Activated CD8-positive, alpha-beta T cell treated with anti-CD3 and anti-CD28 coated beads for 36 hours (primary cell): ENCODE measurements at regions not wholly inside any gene's neighbourhood (a gene's known extent, or its start where the extent isn't known, plus 50 kb on each side); places are given as distances from the start of the nearest gene placed in this dataset.

Experiments
- ATAC-seq: fragments of 200-7000 bp; cut with Tn5 transposase; one replicate; pipeline ENCODE4 v1.10.0; 2021; ENCODE audit warnings: mild to moderate bottlenecking, moderate library complexity
- CTCF ChIA-PET: fragments of 350-600 bp; sonication (Branson Sonifier 250); formaldehyde crosslinking; loops from one replicate; lab custom pipeline; 2021; ENCODE audit warnings: antibody characterized with exemption; lab: Charles Lee
- POLR2A ChIA-PET: fragments of 350-600 bp; sonication (Branson Sonifier 250); formaldehyde crosslinking; loops from one replicate; lab custom pipeline; 2021; ENCODE audit warnings: antibody characterized with exemption; lab: Charles Lee
- DNase-seq: peaks from one replicate; pipeline ENCODE4 v3.0.0-alpha.2; 2020
- H3K27ac Mint-ChIP-seq: one replicate; pipeline ENCODE4 v1.8.0; 2021; ENCODE audit warnings: mild to moderate bottlenecking, mixed read lengths
- H3K27me3 Mint-ChIP-seq: one replicate; pipeline ENCODE4 v1.8.0; 2021; ENCODE audit warnings: mixed read lengths
- H3K36me3 Mint-ChIP-seq: one replicate; pipeline ENCODE4 v1.8.0; 2021; ENCODE audit warnings: low read depth, mixed read lengths
- H3K4me1 Mint-ChIP-seq: one replicate; pipeline ENCODE4 v1.8.0; 2021; ENCODE audit warnings: low read depth, mixed read lengths
- H3K4me3 Mint-ChIP-seq: one replicate; pipeline ENCODE4 v1.8.0; 2021; ENCODE audit warnings: mild to moderate bottlenecking, moderate library complexity, mixed read lengths
- H3K9me3 Mint-ChIP-seq: one replicate; pipeline ENCODE4 v1.8.0; 2021; ENCODE audit warnings: mixed read lengths
- CTCF ChIP-seq: fragments of 200-600 bp; IDR thresholded peaks from one replicate; pipeline ENCODE4 v1.8.0; 2022; ENCODE audit warnings: antibody characterized with exemption, mild to moderate bottlenecking
- intact Hi-C: fragments of 100-400 bp; cut with micrococcal nuclease; formaldehyde crosslinking; loops from one replicate; pipeline ENCODE4 v1.10.0; 2022

- H3K36me3 Mint-ChIP-seq: no peaks in the 10 kb centered on the region
- POLR2A ChIA-PET: interaction anchor here (0.6 kb wide), 2 partner anchors 67 to 1040 kb away, joined by 3 to 4 read pairs; no protein-coding TSS in a partner anchor
- peak overlapping the region; percentile 75 for H3K27ac Mint-ChIP-seq
- H3K4me3 Mint-ChIP-seq: peak overlapping the region; percentile 10
- H3K9me3 Mint-ChIP-seq: no peaks in the 10 kb centered on the region
- DNase-seq (peak; percentile 7), ATAC-seq (peak; percentile 35)
- CTCF ChIA-PET: interaction anchor here (0.6 to 3.3 kb wide), 6 partner anchors 21 to 129 kb away, joined by 3 to 14 read pairs (median 4); no protein-coding TSS in a partner anchor
- H3K4me1 Mint-ChIP-seq: peaks cover 56% of the 10 kb centered on the region
- no peak for TF ChIP-seq CTCF
- intact Hi-C loops: loop anchor here (10.0 kb wide), 1 partner anchor 224 kb away; no protein-coding TSS in a partner anchor
- no peaks in the 10 kb centered on the region for H3K27me3 Mint-ChIP-seq
These were observed 114.0 kb upstream of the MTAP start for GRCh38 chr9:21688108-21689102.

- CTCF ChIA-PET: interaction anchor here (0.6 to 3.3 kb wide), 7 partner anchors 14 to 255 kb away, joined by 3 to 14 read pairs (median 3); no protein-coding TSS in a partner anchor
- no peaks in the 10 kb centered on the region for H3K36me3 Mint-ChIP-seq
- H3K4me3 Mint-ChIP-seq: no peak overlapping the region
- no peaks in the 10 kb centered on the region for H3K9me3 Mint-ChIP-seq
- H3K27ac Mint-ChIP-seq: no peak overlapping the region
- POLR2A ChIA-PET: no interaction called here
- no peak for DNase-seq
- TF ChIP-seq CTCF: no peak
- intact Hi-C loops: loop anchor here (10.0 kb wide), 1 partner anchor 225 kb away; no protein-coding TSS in a partner anchor
- peaks cover 44% of the 10 kb centered on the region for H3K4me1 Mint-ChIP-seq
- ATAC-seq: no peak
- H3K27me3 Mint-ChIP-seq: no peaks in the 10 kb centered on the region
These were observed 112.6 kb upstream of the MTAP start for GRCh38 chr9:21689854-21690253.

GRCh38 chr9:21690561-21690960, 111.9 kb upstream of the MTAP start:
- Mint-ChIP-seq H3K36me3 (peaks cover 2% of the 10 kb centered on the region), H3K27me3 (no peaks in the 10 kb centered on the region), H3K4me3 (no peak overlapping the region), H3K4me1 (peaks cover 37% of the 10 kb centered on the region), H3K27ac (no peak overlapping the region), H3K9me3 (peaks cover 5% of the 10 kb centered on the region)
- intact Hi-C loops: no loop called here
- DNase-seq (no peak), ATAC-seq (no peak)
- CTCF ChIA-PET: interaction anchor here (0.8 to 3.3 kb wide), 5 partner anchors 14 to 256 kb away, joined by 3 to 14 read pairs (median 3); no protein-coding TSS in a partner anchor
- no peak for TF ChIP-seq CTCF
- POLR2A ChIA-PET: no interaction called here

- ATAC-seq: no peak
These were observed 110.0 kb upstream of the MTAP start for GRCh38 chr9:21692390-21692789.

More at GRCh38 chr9:21692390-21692789, 110.0 kb upstream of the MTAP start:
- no peak overlapping the region for H3K27ac Mint-ChIP-seq
- intact Hi-C loops: no loop called here
- H3K4me3 Mint-ChIP-seq: no peak overlapping the region
- POLR2A ChIA-PET: no interaction called here
- no peak for TF ChIP-seq CTCF
- peaks cover 3% of the 10 kb centered on the region for H3K36me3 Mint-ChIP-seq
- no peaks in the 10 kb centered on the region for H3K27me3 Mint-ChIP-seq
- peaks cover 20% of the 10 kb centered on the region for H3K4me1 Mint-ChIP-seq
- CTCF ChIA-PET: no interaction called here
- peaks cover 8% of the 10 kb centered on the region for H3K9me3 Mint-ChIP-seq
- DNase-seq: no peak
